A204.1 (cell line): ENCODE measurements at regions not wholly inside any gene's neighbourhood (a gene's known extent, or its start where the extent isn't known, plus 50 kb on each side); places are given as distances from the start of the nearest gene placed in this dataset.

Experiments used
- FAIRE-seq: peaks from 2 replicates; lab custom pipeline; 2012; peaks lifted over from hg19 to GRCh38; lab: Jason Lieb, UNC

DNA sequence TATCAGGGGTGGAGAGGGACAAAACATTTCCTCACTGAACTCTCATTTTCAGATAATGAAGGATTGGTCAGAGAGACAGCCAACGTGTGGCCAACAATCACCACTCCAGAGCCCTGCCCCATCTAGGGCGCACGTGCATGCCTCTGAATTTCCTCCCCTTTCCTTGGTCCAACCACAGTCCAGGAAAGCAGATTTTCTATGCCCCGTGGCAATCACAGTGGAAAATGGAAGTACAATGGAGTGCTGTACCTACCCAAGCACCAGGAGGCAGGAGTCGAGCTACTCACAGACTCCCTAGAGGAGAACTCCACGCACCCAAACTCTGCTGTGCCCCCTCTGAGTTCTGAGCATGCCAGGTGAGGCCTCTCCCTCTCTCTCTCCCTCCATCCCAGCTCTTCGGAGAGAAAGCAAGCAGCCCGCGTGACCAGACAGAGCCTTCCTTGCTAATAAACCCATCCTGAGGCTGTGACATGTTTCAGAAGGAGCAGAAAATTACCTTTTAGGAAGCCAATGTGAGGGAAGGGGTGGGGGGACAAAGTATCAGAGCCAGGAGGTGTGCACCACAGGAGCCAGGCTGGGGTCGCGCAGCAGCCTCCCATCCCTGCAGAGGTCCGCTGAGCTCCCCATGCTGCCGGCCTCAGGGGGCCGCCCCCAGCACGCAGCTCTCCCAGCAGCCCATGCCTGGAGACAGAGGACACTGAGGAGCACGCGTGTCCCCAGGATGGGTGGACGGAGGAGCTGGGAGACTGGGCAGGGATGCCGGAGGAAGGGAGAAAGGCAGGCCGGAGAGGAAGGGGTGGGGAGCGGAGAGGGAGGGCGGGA lies 73.4 kb downstream of the PITPNM2 start:
- FAIRE-seq, result no peak

- FAIRE-seq, result no peak
These were observed 74.1 kb downstream of the PITPNM2 start for GRCh38 chr12:123076604-123077297.

- no peak for FAIRE-seq
These were observed 75.2 kb downstream of the PITPNM2 start for GRCh38 chr12:123075646-123076171.

GRCh38 chr12:123075087-123075645 lies 75.7 kb downstream of the PITPNM2 start:
- FAIRE-seq, result no peak

- no peak for FAIRE-seq
These were observed 76.7 kb downstream of the PITPNM2 start for GRCh38 chr12:123073962-123074801.

DNA sequence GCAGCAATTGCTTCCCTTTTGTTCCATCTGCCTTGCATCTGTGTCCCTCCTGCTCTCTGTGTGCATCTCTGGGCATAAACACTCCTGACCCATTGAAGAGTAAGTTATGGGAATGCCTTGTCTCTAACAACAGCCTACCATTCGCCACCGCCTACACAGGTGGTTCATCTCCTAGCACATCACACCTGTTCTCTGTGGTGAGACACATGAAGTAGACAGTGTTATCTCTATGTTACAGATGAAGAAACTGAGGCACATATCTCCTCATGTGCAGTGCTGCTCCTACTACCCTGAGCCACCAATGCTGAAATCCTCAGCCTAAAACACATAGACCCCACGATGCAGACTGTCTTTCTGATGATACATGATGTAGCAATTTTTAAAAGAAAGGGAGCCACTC lies 77.6 kb downstream of the PITPNM2 start:
- FAIRE-seq, result no peak

DNA sequence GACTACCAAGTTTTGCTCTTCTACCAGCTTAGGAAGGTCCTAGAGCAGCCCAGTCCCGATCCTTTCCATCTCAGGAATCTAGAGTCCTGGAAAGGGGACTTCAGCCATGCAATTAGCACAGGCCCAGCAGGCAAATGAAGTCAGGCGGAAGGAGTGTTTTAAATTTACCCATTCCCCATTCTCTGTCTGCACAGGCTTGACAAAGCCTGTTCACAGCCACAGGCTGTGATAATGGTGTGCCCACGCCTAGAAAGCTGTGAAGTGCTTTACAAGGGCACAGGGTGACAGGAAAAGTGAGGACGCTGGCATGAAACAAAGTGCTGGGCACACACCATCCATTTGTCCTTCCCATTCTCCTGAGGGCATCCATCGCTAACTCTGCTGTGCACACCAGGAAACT lies 79.0 kb downstream of the PITPNM2 start:
- FAIRE-seq, result no peak

- no peak for FAIRE-seq
These were observed 79.6 kb downstream of the PITPNM2 start for GRCh38 chr12:123071099-123071800.

- FAIRE-seq, result no peak
These were observed 80.4 kb downstream of the PITPNM2 start for GRCh38 chr12:123070267-123071081.

DNA sequence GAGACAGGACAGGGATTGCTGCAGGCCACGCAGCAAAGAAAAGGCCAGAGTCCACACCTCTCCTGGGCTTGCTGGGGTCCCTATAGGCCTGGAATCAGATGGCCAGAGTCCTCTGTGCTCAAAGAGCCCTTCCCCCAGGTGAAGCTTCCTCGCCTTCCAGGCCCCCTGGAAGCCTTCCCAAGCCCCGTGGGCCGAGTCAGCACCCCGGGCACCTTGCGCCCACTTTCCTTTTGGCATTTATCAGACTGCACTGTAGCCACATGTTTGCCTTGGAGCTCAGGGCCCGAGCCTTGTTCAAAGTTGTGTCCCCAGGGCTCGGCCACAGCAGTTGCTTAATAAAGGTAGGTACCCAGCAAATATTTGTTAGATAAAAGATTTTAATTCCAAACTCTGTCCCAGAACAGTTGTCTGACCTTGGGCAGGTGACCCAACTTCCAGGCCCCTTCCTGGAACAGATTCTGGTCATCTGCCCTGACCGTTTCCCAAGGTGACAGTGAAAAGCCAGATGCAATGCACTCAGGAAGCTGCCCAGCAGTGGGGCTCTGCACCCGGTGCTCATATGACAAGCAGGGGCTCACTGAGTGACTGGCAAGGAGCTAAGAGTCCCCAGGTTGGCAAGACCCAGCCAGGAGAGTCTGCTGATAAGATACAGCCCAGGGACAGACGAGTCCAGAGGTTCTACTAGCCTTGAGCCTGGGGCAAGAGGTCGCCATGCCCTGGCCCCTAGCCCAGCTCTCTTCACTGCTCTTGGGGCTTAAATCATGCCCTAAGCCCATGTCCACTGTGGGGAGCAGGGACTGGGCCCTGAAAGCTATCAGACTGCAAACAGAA lies 81.2 kb downstream of the PITPNM2 start:
- FAIRE-seq, result no peak

- FAIRE-seq, result no peak
These were observed 83.2 kb downstream of the PITPNM2 start for GRCh38 chr12:123067654-123068053.

- FAIRE-seq, result no peak
These were observed 84.5 kb downstream of the PITPNM2 start for GRCh38 chr12:123066384-123066710.

DNA sequence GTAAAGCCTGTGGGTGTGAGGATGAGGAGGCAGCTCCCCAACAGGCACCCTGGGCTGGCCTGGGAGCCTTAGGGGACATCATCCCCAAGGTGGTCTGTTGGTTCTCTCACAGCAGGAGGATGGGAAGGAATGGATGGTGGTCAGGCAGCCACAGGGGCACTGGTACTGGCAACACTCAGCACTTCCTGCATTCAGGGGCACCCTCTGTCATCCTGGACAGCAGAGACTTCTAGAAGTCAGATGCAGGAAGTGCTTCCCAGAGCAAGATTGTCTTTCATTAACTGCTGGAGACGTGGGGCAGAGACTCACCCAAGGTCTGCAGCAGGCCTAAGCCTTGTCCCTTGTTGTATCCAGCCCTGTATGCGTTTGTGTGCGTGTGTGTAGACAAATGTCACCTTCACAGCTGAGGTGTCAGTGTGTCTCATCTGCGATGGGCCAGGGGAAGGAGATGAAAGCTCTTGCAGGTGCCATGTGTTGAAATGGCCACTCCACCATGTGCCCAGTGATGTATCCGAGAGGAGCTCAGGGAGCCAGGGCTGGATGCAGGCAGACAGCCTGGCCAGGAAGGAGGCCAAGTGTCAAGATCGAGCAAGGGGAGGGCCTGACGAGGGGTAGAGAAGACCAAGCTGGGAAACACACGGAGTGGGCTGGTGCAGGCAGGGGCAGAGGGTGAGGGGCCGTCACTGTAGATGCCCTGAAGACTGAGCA lies 85.1 kb downstream of the PITPNM2 start:
- FAIRE-seq, result no peak

DNA sequence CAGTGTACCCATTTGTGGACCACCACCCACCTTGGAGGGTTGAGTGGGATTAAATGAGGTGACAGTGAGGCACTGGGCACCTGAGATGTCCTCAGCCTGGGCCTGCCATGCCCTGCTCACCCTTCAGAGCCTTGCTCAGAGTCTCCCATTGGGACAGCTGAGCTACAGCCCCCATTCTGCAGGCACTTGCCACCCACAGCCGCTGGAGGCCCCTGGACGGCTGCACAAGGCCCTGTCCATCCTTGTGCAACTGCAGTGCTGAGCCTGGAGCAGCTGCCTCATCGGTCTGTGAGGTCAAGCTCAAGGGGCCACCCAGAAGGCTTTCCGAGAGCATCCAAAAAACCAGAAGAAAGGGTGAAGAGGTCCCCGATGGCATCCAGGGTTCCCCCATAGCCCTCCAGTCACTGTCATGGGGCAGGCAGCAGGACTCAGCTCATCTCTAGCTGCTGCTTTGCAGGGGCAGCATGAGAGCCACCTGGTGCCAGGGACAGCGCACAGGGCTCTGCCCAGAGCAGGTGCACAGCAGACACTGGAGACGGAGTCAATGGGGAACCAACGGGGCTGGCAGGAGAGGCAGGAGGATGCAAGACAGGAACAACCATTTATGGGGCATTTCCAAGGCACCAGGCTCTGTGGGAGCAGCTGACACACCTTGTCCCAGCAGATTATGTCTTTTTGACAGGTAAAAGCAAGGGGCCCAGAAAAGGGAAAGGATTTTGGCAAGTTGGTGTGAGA lies 84.6 kb downstream of the ARL6IP4 start:
- FAIRE-seq, result no peak

DNA sequence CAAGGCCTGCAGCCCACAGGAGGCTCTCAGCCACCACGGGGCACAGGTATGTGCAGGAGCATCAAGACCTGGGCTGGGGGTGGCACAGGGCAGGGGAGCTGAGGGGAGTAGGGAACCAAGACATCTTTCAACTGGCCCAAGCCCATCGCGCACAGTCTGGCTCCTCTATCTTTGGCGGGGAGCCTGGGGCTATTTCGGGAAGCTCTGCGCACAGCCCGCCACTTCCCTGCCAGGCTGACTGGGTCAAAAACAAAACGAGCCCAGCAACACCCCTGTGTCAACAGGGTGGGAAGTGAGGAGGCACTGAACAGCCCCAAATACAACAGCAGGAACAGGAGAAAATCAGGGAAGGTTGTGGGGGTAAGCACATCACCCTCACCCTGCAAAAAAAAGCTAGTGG lies 83.9 kb downstream of the ARL6IP4 start:
- no peak for FAIRE-seq

DNA sequence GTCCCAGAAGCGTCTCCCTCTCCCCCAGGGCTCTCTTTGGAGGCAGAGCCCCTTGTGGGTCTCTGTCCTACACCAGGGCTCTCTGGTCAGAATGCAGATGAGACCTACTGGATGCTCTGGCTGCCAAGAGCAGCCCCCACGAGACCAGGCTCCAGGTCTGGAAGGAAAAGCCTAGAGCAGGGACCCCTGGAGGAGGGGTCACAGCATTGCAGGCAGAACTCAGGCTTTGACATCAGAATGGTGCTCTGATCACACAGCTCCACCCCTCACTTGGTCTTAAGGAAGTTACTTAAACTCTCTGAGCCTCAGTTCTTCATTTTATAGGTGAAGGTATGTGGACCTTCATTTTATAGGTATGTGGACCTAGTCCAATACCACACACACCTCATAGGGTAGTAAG lies 83.1 kb downstream of the ARL6IP4 start:
- no peak for FAIRE-seq

GRCh38 chr12:123062681-123063486 lies 82.4 kb downstream of the ARL6IP4 start:
- no peak for FAIRE-seq
